ENCODE measurements at regions not wholly inside any gene's neighbourhood (a gene's known extent, or its start where the extent isn't known, plus 50 kb on each side); places are given as distances from the start of the nearest gene placed in this dataset.

DNA sequence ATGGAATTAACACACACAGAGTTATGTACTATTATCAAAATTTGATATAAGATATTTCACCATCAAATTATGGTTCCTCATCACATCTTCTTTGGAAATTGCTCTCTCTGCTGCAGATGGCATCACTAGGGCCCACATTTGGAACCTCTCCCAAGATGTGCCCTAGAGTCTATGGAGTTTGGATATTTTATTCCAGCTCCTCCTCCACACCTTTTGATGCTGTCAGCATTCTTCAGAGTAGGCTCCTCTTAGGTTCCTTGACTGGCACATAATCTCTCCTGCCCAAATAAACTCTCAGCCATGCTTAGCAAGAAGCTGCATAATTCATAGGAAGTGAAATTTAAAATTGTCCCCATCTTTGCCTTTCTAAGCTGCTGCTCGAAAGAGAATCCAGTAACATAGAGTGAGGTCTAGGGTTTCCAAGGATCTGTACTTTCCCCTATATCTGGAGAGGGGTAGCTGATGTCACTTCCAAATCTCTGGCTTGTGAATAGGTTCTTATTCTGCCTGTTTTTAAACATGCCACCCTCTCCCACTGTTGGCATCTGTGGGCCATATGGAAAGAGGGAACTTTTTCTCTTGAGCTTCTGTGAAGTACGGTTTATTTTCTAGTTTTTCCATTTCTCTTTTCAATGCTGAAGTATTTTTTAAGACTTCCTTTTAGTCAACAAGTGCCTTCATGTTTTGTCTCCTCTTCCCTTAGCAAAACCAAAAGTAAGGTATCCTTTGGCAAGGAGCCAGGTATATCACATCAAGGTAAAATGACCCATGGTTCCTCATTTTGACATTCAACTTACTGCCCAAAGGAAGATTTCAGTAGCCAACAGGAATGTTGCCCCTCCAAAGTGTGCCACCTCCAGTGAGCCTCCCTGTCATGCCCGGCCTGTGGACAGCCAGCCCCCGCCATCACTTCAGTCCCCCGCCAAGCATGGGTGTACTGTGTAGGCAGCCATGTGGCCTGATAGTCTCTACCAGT lies 75.3 kb upstream of the C2CD4B start:
- Histone ChIP-seq H3K4me1 (no peaks in the 10 kb centered on the region), H3K27me3 (no peaks in the 10 kb centered on the region), H3K36me3 (no peaks in the 10 kb centered on the region), H3K9me3 (peaks cover 0 to 9% of the 10 kb centered on the region in 2 donors), H3K4me3 (no peak overlapping the region), H3K27ac (no peak overlapping the region)
- TF ChIP-seq, protein P1, sequence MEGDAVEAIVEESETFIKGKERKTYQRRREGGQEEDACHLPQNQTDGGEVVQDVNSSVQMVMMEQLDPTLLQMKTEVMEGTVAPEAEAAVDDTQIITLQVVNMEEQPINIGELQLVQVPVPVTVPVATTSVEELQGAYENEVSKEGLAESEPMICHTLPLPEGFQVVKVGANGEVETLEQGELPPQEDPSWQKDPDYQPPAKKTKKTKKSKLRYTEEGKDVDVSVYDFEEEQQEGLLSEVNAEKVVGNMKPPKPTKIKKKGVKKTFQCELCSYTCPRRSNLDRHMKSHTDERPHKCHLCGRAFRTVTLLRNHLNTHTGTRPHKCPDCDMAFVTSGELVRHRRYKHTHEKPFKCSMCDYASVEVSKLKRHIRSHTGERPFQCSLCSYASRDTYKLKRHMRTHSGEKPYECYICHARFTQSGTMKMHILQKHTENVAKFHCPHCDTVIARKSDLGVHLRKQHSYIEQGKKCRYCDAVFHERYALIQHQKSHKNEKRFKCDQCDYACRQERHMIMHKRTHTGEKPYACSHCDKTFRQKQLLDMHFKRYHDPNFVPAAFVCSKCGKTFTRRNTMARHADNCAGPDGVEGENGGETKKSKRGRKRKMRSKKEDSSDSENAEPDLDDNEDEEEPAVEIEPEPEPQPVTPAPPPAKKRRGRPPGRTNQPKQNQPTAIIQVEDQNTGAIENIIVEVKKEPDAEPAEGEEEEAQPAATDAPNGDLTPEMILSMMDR (IDR thresholded peaks at IDR 0.05), result no peak
- no peak for DNase-seq (ENCODE audit: low spot score)

DNA sequence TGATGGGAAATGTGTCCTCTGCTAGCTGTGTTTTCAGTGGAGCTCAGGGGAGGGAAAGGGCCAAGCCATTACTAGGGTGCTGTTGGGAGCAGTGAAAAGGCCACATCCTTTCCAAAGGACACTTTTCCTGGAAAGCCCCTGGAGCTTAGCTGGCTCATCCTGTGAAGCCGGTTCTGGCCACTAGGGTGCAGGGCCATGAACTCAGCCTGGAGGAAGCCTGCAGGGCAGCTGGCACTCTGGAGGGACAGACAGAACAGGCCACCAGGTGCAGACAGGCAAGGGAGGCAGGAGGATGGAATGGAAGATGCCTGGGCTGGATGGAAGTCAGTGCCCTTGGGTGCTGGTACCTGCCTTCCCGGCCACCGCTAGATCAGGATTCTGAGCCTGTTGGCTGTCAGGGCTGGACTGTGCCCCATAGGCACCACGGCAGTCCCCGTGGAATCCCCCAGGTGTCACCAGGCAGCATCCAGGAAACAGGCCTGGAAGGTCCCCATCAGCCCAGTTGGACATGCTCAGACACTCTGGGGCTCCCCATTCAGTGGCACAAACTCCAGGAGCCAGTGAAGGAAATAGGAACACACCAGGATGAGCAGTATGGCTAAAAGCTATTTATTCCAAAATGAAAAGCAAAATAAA lies 76.2 kb upstream of the C2CD4B start:
- H3K4me1 ChIP-seq, result no peaks in the 10 kb centered on the region
- no peak overlapping the region for H3K4me3 ChIP-seq
- no peaks in the 10 kb centered on the region for H3K36me3 ChIP-seq
- no peaks in the 10 kb centered on the region for H3K27me3 ChIP-seq
- TF ChIP-seq, protein P1 (IDR thresholded peaks at IDR 0.05), result peak in 1 of 2 donors; percentile 25
- no peak overlapping the region for H3K27ac ChIP-seq
- peaks cover 0 to 9% of the 10 kb centered on the region in 2 donors for H3K9me3 ChIP-seq
- DNase-seq (ENCODE audit: low spot score), result no peak

DNA sequence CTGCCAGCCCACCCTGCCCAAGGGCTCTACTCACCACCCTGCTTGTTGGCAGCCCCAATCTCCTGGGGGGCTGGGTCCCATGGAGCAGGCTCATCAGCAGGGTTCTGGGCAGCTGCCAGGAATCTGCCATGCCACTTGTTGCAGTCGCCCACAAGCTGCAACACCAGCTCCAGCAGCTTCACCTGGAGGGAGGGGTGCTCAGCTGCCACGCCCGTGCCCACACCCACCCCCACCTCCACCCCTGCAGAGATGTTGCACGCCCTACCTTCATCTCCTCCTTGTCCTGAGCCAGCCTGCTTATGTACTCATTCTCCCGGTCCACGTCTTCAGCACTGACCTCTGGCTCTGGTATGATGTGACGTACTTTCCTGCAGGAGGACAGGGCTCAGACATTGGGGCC lies 77.9 kb upstream of the C2CD4B start:
- Histone ChIP-seq H3K4me1 (no peaks in the 10 kb centered on the region), H3K4me3 (no peak overlapping the region), H3K9me3 (peaks cover 0 to 5% of the 10 kb centered on the region in 2 donors), H3K27me3 (no peaks in the 10 kb centered on the region), H3K27ac (no peak overlapping the region), H3K36me3 (no peaks in the 10 kb centered on the region)
- TF ChIP-seq, protein P1 (IDR thresholded peaks at IDR 0.05), result no peak
- no peak for DNase-seq (ENCODE audit: low spot score)

DNA sequence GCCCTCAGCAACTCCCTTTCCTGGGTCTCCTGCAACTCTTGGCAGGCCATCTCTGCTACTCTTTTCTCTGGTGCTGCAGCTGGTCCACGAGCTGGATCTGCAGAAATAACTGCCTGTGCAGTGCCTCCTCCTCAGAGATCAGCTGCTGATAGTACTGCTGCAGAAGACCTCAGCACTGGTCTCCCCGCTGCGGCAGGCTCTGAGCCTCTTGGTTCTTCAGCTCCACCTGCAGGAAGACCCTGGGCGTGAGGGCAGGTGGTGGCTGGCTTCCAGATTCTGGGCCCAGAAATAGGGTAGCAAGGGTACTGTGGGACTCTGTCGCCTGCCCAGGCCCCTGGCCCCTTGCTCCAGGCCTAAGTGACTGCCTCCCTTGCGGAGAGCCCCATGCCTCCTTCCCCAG lies 79.7 kb upstream of the C2CD4B start:
- H3K4me1 ChIP-seq, result no peaks in the 10 kb centered on the region

DNA sequence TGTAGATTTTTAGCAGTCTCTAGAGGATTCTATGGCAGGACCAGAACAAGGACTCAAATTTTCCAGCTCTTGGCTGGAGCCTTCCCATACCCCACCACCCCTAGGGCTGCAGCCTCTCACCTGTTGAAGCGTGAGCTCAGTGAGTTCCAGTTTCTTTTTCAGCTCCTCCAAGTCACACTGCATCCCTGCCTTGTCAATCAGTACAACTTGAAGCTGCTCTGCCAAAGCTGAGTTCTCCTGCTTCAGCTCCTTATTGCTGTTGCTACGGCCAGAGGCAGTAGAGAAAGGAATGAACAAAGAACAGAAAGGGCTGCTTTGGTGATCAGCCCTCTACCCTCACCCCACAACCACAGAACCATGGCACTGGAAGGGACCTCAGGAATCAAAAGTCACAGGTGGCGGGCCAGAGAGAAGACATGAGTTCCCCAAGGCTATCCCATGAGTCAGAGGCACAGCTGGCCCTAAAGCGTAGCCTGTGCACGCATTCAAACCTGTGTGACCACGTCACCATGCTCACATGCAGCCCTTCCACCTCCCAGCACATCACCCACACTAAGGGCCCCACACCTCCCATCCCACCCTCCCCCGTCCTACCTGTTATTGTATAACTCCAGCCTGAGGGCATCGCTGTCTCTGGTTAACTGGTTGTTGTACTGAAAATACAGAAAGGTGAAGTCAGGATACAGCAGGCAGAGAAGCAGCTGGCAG lies 83.3 kb upstream of the C2CD4B start:
- H3K4me1 ChIP-seq, result no peaks in the 10 kb centered on the region
- H3K9me3 ChIP-seq, result no peaks in the 10 kb centered on the region
- TF ChIP-seq, protein P1 (IDR thresholded peaks at IDR 0.05), result no peak
- H3K27ac ChIP-seq, result no peak overlapping the region
- no peaks in the 10 kb centered on the region for H3K36me3 ChIP-seq
- H3K4me3 ChIP-seq, result no peak overlapping the region
- no peak for DNase-seq (ENCODE audit: low spot score)
- no peaks in the 10 kb centered on the region for H3K27me3 ChIP-seq

More for the DNA sequence above, 79.7 kb upstream of the C2CD4B start:
- DNase-seq (ENCODE audit: low spot score), result no peak
- Histone ChIP-seq H3K27me3 (no peaks in the 10 kb centered on the region), H3K27ac (no peak overlapping the region), H3K4me3 (no peak overlapping the region), H3K36me3 (no peaks in the 10 kb centered on the region), H3K9me3 (no peaks in the 10 kb centered on the region)
- TF ChIP-seq, protein P1 (IDR thresholded peaks at IDR 0.05), result no peak

Measured in right atrium auricular region (tissue), 2 donors.